ENCODE measurements at regions not wholly inside any gene's neighbourhood (a gene's known extent, or its start where the extent isn't known, plus 50 kb on each side); places are given as distances from the start of the nearest gene placed in this dataset.

DNA sequence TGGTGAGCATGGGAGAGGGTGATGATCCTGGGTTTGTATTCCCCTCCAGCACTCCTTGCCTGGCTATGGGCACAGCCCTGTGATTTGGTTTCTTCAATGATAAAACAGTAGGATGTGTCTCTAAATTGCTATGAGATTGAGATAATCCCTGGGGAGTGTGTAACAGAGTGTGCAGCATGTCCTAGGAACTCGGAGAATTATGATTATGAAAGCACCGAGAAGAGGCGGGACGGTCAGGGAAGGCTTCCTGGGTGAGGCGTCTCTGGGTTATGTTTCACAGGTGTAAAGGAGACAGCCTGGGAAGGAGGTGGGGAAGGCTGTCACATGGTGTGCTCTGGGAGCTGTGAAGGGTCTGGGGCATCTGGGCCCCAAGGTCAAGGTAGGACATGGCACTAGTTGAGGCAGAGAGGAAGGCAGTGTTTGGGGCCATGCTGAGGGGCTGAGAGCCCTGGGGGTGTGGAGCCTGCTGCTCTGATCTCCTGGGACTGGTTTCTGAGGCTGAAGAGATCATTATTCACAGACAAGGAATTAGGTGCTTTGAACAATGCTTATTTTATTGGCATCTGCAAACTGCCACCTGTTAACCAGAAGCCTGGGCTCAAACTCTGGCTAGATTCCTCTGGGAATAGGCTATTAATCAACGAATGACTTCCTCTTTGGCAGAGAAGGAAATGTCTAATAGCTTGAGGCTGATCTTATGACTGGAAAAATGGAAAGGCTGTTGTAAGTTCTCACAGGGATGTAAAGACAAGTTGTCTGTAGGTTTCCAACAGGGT lies 73.8 kb upstream of the IL12B start:
- peaks cover 0 to 4% (median 0%) of the 10 kb centered on the region in 11 experiments; a peak in 2 of 22 replicates for H3K9me3 ChIP-seq (replicated peaks in 1 of 11)
- H3K4me2 ChIP-seq = peak overlapping the region; percentile 18 to 81 (median 67)
- H3K27me3 ChIP-seq = peaks cover 0 to 13% (median 0%) of the 10 kb centered on the region in 11 experiments; a peak in 1 of 22 replicates
- peak overlapping the region in 4 of 11 experiments; percentile 4 to 56 (median 22); a peak in 4 of 22 replicates for H3K27ac ChIP-seq
- peaks cover 28 to 40% (median 32%) of the 10 kb centered on the region in 10 experiments for H3K4me1 ChIP-seq
- H3K36me3 ChIP-seq = no peaks in the 10 kb centered on the region
- no peak for TF ChIP-seq Cebpa-rat (IDR thresholded peaks at IDR 0.05)
- no peaks in the 10 kb centered on the region for H4K20me1 ChIP-seq
- no peak overlapping the region for H3K4me3 ChIP-seq
- H3K9ac ChIP-seq = no peak overlapping the region

DNA sequence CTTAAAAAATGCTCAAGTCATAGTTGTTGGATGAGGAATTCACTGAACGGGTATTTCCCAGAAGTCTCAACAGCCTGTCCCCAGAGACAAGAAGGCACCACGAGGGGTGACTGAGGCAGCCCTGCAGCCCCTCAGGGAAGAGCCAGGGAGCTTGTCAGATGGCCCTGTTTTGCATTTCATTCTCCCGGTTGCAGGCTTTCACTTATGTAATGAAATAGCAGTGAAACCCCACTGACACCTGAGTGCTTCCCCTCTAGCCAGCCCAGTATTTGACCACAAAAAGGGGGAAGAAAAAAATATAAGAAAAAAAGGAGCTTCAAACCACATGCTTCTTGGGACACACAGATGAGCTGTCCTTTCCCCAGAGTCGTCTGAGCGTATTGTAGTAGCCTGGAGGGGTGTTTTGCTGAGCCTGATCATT lies 75.3 kb upstream of the IL12B start:
- H3K27ac ChIP-seq = peak overlapping the region in 8 of 11 experiments; percentile 13 to 59 (median 36); a peak in 13 of 22 replicates
- peaks cover 0 to 8% (median 0%) of the 10 kb centered on the region in 11 experiments; a peak in 2 of 22 replicates for H3K9me3 ChIP-seq (replicated peaks in 1 of 11)
- H3K4me1 ChIP-seq = peaks cover 27 to 55% (median 42%) of the 10 kb centered on the region in 10 experiments
- H3K9ac ChIP-seq = peak overlapping the region in 2 of 11 experiments; percentile 11 to 20; a peak in 4 of 22 replicates
- no peak overlapping the region; a peak in 1 of 20 replicates for H3K4me3 ChIP-seq
- peak overlapping the region; percentile 37 to 81 (median 67) for H3K4me2 ChIP-seq
- peaks cover 0 to 13% (median 0%) of the 10 kb centered on the region in 11 experiments; a peak in 1 of 22 replicates for H3K27me3 ChIP-seq
- H3K36me3 ChIP-seq = no peaks in the 10 kb centered on the region
- H4K20me1 ChIP-seq = no peaks in the 10 kb centered on the region
- peak in 3 of 11 experiments; percentile 19 to 44 (median 23); a peak in 3 of 22 replicates for TF ChIP-seq Cebpa-rat (IDR thresholded peaks at IDR 0.05)

DNA sequence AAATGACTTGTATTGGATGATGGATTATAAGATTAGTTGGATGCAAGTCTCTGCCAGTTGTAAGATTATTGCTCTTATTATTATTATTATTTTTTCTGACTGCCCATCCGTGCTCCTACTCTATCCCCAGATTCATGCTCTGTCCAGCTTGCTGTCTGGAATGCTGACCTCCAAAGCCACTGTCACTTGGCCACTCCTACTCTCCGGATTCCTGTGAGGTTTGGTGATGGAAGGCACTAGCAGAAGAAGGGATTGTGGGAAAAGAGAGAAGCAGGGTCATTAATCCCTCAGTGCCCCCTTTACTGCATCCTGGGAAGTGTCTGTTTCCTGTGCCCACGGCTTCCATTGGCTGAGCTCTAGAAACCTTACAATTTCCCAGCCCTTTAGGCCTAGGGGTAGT lies 76.3 kb upstream of the IL12B start:
- Histone ChIP-seq H4K20me1 (no peaks in the 10 kb centered on the region), H3K4me1 (peaks cover 27 to 65% (median 51%) of the 10 kb centered on the region in 10 experiments), H3K4me3 (no peak overlapping the region), H3K9ac (no peak overlapping the region), H3K27me3 (peaks cover 0 to 13% (median 0%) of the 10 kb centered on the region in 11 experiments; a peak in 1 of 22 replicates), H3K27ac (peak overlapping the region in 4 of 11 experiments; percentile 21 to 59 (median 42); a peak in 3 of 22 replicates), H3K4me2 (peak overlapping the region in 9 of 11 experiments; percentile 37 to 81 (median 67); a peak in 12 of 22 replicates), H3K9me3 (replicated peaks in 1 of 11) (peaks cover 0 to 8% (median 0%) of the 10 kb centered on the region in 11 experiments; a peak in 2 of 22 replicates), H3K36me3 (no peaks in the 10 kb centered on the region)
- no peak for TF ChIP-seq Cebpa-rat (IDR thresholded peaks at IDR 0.05)

DNA sequence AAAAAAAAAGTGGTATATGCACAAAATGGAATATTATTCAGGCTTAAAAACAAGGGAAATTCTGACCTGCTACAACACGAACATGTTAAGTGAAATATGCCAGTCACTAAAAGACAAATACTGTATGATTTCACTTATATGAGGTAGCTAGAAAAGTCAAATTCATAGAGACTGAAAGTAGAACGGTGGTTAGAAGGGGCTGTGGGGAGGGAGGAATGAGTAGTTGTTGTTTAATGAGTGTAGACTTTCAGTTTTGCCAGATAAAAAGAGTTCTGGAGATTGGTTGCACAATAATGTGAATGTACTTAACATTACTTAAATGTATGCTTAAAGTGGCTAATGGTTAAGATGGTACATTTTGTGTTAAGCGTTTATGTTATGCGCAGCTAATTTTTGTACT lies 79.5 kb upstream of the IL12B start:
- Histone ChIP-seq H3K4me1 (peaks cover 38 to 79% (median 67%) of the 10 kb centered on the region in 10 experiments), H3K9me3 (replicated peaks in 1 of 11) (peaks cover 0 to 8% (median 0%) of the 10 kb centered on the region in 11 experiments; a peak in 2 of 22 replicates), H3K9ac (no peak overlapping the region), H3K36me3 (no peaks in the 10 kb centered on the region), H4K20me1 (no peaks in the 10 kb centered on the region), H3K4me3 (no peak overlapping the region), H3K27ac (peak overlapping the region in 7 of 11 experiments; percentile 79 to 90 (median 84); a peak in 9 of 22 replicates), H3K4me2 (peak overlapping the region in 7 of 11 experiments; percentile 4 to 83 (median 76); a peak in 12 of 22 replicates), H3K27me3 (0 out of 22 replicates have a peak, but pooled peaks cover 0 to 4% (median 0%) of the 10 kb centered on the region in 11 experiments)
- peak in 1 of 11 experiments; percentile 41; a peak in 1 of 22 replicates for TF ChIP-seq Cebpa-rat (IDR thresholded peaks at IDR 0.05)

DNA sequence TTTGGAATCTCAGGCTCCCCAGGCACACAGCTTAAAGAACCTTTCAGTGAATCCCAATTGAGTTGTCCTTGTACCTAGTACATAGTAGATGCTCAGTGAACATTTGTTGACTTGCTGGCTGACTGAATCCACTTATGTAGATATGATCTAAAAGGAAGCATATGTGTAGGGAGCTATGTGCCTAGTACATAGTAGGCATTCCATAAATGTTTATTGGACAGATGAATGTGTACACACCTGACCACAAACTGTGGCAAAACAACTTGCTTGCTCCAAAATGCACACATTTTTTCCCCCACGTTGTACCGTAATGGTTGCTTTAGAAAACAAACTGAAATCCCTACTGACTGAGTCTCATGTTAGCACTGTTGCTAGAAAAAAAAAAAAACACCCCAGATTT lies 80.2 kb upstream of the IL12B start:
- no peaks in the 10 kb centered on the region for H4K20me1 ChIP-seq
- H3K9me3 ChIP-seq (replicated peaks in 1 of 11) = peaks cover 0 to 8% (median 0%) of the 10 kb centered on the region in 11 experiments; a peak in 2 of 22 replicates
- H3K9ac ChIP-seq = no peak overlapping the region; a peak in 1 of 22 replicates
- peaks cover 31 to 74% (median 61%) of the 10 kb centered on the region in 10 experiments for H3K4me1 ChIP-seq
- no peaks in the 10 kb centered on the region for H3K36me3 ChIP-seq
- peak overlapping the region in 8 of 11 experiments; percentile 79 to 90 (median 84); a peak in 14 of 22 replicates for H3K27ac ChIP-seq
- peak overlapping the region in 9 of 11 experiments; percentile 62 to 83 (median 76); a peak in 16 of 22 replicates for H3K4me2 ChIP-seq
- TF ChIP-seq Cebpa-rat (IDR thresholded peaks at IDR 0.05) = no peak
- no peak overlapping the region for H3K4me3 ChIP-seq
- H3K27me3 ChIP-seq = no peaks in the 10 kb centered on the region

DNA sequence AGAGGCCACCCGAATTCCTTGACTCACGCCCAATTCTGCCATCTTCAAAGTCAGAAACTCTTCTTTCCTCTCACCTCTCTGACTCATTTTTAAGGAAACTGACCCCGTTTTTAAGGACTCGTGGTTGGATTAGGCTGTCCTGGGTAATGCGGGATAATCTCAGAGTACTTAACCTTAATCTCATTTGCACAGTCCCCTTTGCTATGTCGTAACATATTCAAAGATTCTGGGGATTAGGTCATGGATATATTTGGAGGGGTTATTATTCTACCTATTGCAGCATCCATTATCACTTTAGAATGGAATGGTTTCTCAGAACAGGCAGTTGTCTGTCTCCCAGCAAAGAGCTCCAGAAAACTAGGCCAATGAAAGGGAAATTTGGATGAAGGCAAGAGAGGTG lies 80.8 kb upstream of the IL12B start:
- H3K9ac ChIP-seq = peak overlapping the region in 5 of 11 experiments; percentile 51 to 71 (median 68); a peak in 7 of 22 replicates
- peak overlapping the region in 9 of 11 experiments; percentile 67 to 90 (median 84); a peak in 17 of 22 replicates for H3K27ac ChIP-seq
- no peaks in the 10 kb centered on the region for H3K27me3 ChIP-seq
- H3K36me3 ChIP-seq = no peaks in the 10 kb centered on the region
- peaks cover 25 to 68% (median 54%) of the 10 kb centered on the region in 10 experiments for H3K4me1 ChIP-seq
- no peak overlapping the region for H3K4me3 ChIP-seq
- H3K4me2 ChIP-seq = peak overlapping the region in 9 of 11 experiments; percentile 62 to 83 (median 76); a peak in 18 of 22 replicates
- TF ChIP-seq Cebpa-rat (IDR thresholded peaks at IDR 0.05) = peak in 1 of 11 experiments; percentile 58; a peak in 2 of 22 replicates
- no peaks in the 10 kb centered on the region for H4K20me1 ChIP-seq
- H3K9me3 ChIP-seq (replicated peaks in 1 of 11) = peaks cover 0 to 8% (median 0%) of the 10 kb centered on the region in 11 experiments; a peak in 2 of 22 replicates

DNA sequence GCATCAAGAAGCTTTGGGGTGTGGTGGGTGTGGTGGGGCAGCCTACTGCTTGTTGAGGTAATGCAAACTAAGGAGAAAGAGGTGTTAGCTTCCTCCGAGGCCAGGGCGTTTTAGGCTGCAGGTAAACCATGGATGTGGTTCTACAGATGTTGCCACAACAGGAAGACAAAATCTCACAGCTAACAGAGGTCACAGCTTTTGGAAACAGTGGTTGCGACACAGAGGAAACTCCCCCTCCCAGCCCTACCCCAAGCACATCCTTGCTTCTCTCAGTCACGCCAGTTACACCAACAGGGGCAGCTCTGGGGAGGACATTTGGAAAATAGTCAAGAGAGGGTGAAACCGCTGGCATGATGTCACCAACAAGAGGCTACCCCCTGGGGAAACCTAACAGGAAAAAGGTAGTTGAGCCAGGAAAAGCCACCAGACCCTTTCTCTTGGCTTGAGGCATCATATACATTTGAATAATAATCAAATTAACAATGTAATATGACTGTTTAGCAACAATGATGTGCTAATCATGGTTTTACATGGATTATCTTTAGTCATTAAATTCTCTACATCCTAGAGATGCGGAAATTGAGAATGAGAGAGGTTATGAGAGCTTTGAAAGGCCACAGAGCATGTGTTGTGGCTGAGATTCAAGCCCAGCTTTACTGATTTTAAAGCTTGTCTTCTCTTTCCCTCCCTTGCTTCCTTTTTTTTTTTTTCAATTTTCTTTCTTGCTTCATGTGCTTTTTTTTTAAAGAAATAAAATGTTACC lies 82.2 kb upstream of the IL12B start:
- peak in 9 of 11 experiments; percentile 77 to 97 (median 95); a peak in 17 of 22 replicates for TF ChIP-seq Cebpa-rat (IDR thresholded peaks at IDR 0.05)
- peak overlapping the region; percentile 51 to 83 (median 68) for H3K4me2 ChIP-seq

DNA sequence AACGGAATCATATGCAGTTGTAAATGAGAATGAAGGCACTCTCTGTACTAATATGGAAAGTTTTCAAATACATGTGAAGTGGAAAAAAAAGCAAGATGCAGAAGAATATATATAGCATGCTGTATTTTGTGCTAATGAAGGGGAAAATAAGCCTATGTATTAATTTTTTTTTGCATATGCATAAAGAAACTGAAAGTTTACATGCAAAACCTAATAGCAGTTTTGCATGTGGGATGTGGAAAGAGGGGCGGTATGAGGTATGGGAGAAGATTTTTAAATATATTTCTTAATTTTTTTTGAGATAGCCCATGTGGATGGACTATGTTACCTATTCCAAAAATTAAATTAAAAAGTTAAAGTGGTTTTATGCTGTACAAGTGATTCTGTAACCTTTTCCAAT lies 83.7 kb upstream of the IL12B start:
- TF ChIP-seq Cebpa-rat (IDR thresholded peaks at IDR 0.05) = no peak
- Histone ChIP-seq H3K9ac (no peak overlapping the region), H3K4me1 (peaks cover 21 to 60% (median 51%) of the 10 kb centered on the region in 10 experiments), H3K27me3 (no peaks in the 10 kb centered on the region), H3K36me3 (no peaks in the 10 kb centered on the region), H3K27ac (peak overlapping the region in 3 of 11 experiments; percentile 80 to 90 (median 84); a peak in 5 of 22 replicates), H4K20me1 (no peaks in the 10 kb centered on the region), H3K4me2 (peak overlapping the region in 8 of 11 experiments; percentile 63 to 83 (median 76); a peak in 9 of 22 replicates), H3K9me3 (replicated peaks in 1 of 11) (peaks cover 0 to 10% (median 0%) of the 10 kb centered on the region in 11 experiments; a peak in 4 of 22 replicates), H3K4me3 (no peak overlapping the region)

More for the DNA sequence above, 82.2 kb upstream of the IL12B start:
- Histone ChIP-seq H3K27ac (peak overlapping the region in 9 of 11 experiments; percentile 67 to 90 (median 84); a peak in 18 of 22 replicates), H3K4me3 (no peak overlapping the region), H4K20me1 (no peaks in the 10 kb centered on the region), H3K27me3 (no peaks in the 10 kb centered on the region), H3K9ac (peak overlapping the region in 9 of 11 experiments; percentile 45 to 76 (median 68); a peak in 16 of 22 replicates), H3K36me3 (no peaks in the 10 kb centered on the region), H3K9me3 (replicated peaks in 1 of 11) (peaks cover 0 to 8% (median 0%) of the 10 kb centered on the region in 11 experiments; a peak in 2 of 22 replicates), H3K4me1 (peaks cover 21 to 60% (median 51%) of the 10 kb centered on the region in 10 experiments)
